ENCODE measurements at regions not wholly inside any gene's neighbourhood (a gene's known extent, or its start where the extent isn't known, plus 50 kb on each side); places are given as distances from the start of the nearest gene placed in this dataset.

GRCh38 chr21:25179116-25179515 is 428.2 kb downstream of the MRPL39 start:
- H3K9me1 ChIP-seq (ENCODE audit: control insufficient read depth, extremely low read depth, insufficient read depth, low read length): no peaks in the 10 kb centered on the region
- no peak overlapping the region for H2AFZ ChIP-seq (ENCODE audit: control insufficient read depth, low read length)
- H3K4me3 ChIP-seq (ENCODE audit: control insufficient read depth in 2 of 3, extremely low read depth in 1 of 3, insufficient read depth in 2 of 3, low read depth in 1 of 3, low read length in 3 of 3): no peak overlapping the region
- H3K36me3 ChIP-seq (ENCODE audit: control insufficient read depth in 2 of 2, extremely low read depth in 1 of 2, insufficient read depth in 2 of 2, low read length in 2 of 2): no peaks in the 10 kb centered on the region
- H3K4me1 ChIP-seq (ENCODE audit: control insufficient read depth, extremely low read depth, insufficient read depth, low read length): no peaks in the 10 kb centered on the region
- no peak overlapping the region for H3K9ac ChIP-seq (ENCODE audit: control insufficient read depth, extremely low read depth, insufficient read depth, low read length)
- no peaks in the 10 kb centered on the region for H4K20me1 ChIP-seq (ENCODE audit: control insufficient read depth, extremely low read depth, insufficient read depth, low read length)
- dilution Hi-C loops (cut with MboI; ENCODE audit: extremely low pct_ligation_motif_present, low sequenced_read_pairs): no loop called here
- DNase-seq (ENCODE audit: low read depth, low spot score): no peak
- H3K27me3 ChIP-seq (ENCODE audit: control insufficient read depth, extremely low read depth, insufficient read depth, low read length): no peaks in the 10 kb centered on the region
- no peak for TF ChIP-seq EZH2 (IDR thresholded peaks at IDR 0.05; ENCODE audit: low read length)
- TF ChIP-seq CTCF (optimal IDR thresholded peaks at IDR 0.05 in 1 of 3, IDR thresholded peaks at IDR 0.05 in 1 of 3, conservative IDR thresholded peaks at IDR 0.05 in 1 of 3; ENCODE audit: extremely low read depth in 1 of 3, insufficient read depth in 2 of 3, low read length in 3 of 3): no peak
- H3K27ac ChIP-seq (ENCODE audit: control insufficient read depth, insufficient read depth, low read length): no peak overlapping the region
- no peaks in the 10 kb centered on the region for H3K9me3 ChIP-seq (ENCODE audit: control insufficient read depth, low read depth, low read length)
- no peak for FAIRE-seq
- no peaks in the 10 kb centered on the region for H3K79me2 ChIP-seq (ENCODE audit: control insufficient read depth, insufficient read depth, low read length)
- no peak overlapping the region for H3K4me2 ChIP-seq (ENCODE audit: control insufficient read depth, extremely low read depth, insufficient read depth, low read depth, low read length)

- Histone ChIP-seq H4K20me1 (ENCODE audit: control insufficient read depth, extremely low read depth, insufficient read depth, low read length) (no peaks in the 10 kb centered on the region), H3K9ac (ENCODE audit: control insufficient read depth, extremely low read depth, insufficient read depth, low read length) (no peak overlapping the region), H3K36me3 (ENCODE audit: control insufficient read depth in 2 of 2, extremely low read depth in 1 of 2, insufficient read depth in 2 of 2, low read length in 2 of 2) (no peaks in the 10 kb centered on the region), H3K79me2 (ENCODE audit: control insufficient read depth, insufficient read depth, low read length) (no peaks in the 10 kb centered on the region), H3K4me1 (ENCODE audit: control insufficient read depth, extremely low read depth, insufficient read depth, low read length) (no peaks in the 10 kb centered on the region), H3K9me1 (ENCODE audit: control insufficient read depth, extremely low read depth, insufficient read depth, low read length) (no peaks in the 10 kb centered on the region), H3K4me3 (ENCODE audit: control insufficient read depth in 2 of 3, extremely low read depth in 1 of 3, insufficient read depth in 2 of 3, low read depth in 1 of 3, low read length in 3 of 3) (no peak overlapping the region), H2AFZ (ENCODE audit: control insufficient read depth, low read length) (no peak overlapping the region), H3K27ac (ENCODE audit: control insufficient read depth, insufficient read depth, low read length) (no peak overlapping the region), H3K4me2 (ENCODE audit: control insufficient read depth, extremely low read depth, insufficient read depth, low read depth, low read length) (no peak overlapping the region), H3K9me3 (ENCODE audit: control insufficient read depth, low read depth, low read length) (no peaks in the 10 kb centered on the region), H3K27me3 (ENCODE audit: control insufficient read depth, extremely low read depth, insufficient read depth, low read length) (no peaks in the 10 kb centered on the region)
- FAIRE-seq (no peak), DNase-seq (ENCODE audit: low read depth, low spot score) (no peak)
- TF ChIP-seq CTCF (optimal IDR thresholded peaks at IDR 0.05 in 1 of 3, IDR thresholded peaks at IDR 0.05 in 1 of 3, conservative IDR thresholded peaks at IDR 0.05 in 1 of 3; ENCODE audit: extremely low read depth in 1 of 3, insufficient read depth in 2 of 3, low read length in 3 of 3) (no peak), EZH2 (IDR thresholded peaks at IDR 0.05; ENCODE audit: low read length) (no peak)
- dilution Hi-C loops (cut with MboI; ENCODE audit: extremely low pct_ligation_motif_present, low sequenced_read_pairs): no loop called here
These were observed 430.5 kb downstream of the MRPL39 start for GRCh38 chr21:25176637-25177412.

Data from keratinocyte (primary cell).